Suprapubic skin (tissue), 4 donors: ENCODE measurements at regions not wholly inside any gene's neighbourhood (a gene's known extent, or its start where the extent isn't known, plus 50 kb on each side); places are given as distances from the start of the nearest gene placed in this dataset.

Experiments used
- DNase-seq, 2 donors: peaks; one replicate each; pipeline ENCODE4 v3.0.0-alpha.2; 2019; ENCODE audit warnings: low spot score in 2 of 2
- H3K27ac ChIP-seq: fragments of 200-600 bp; sonication (generic); one replicate; pipeline ENCODE4 v1.5.1; 2019
- H3K27me3 ChIP-seq: fragments of 200-600 bp; sonication (generic); one replicate; pipeline ENCODE4 v1.5.1; 2019
- H3K36me3 ChIP-seq: fragments of 200-600 bp; sonication (generic); one replicate; pipeline ENCODE4 v1.5.1; 2019
- H3K4me1 ChIP-seq: fragments of 200-600 bp; sonication (generic); one replicate; pipeline ENCODE4 v1.5.1; 2019
- H3K4me3 ChIP-seq: fragments of 200-600 bp; sonication (generic); one replicate; pipeline ENCODE4 v1.5.1; 2019; ENCODE audit warnings: mild to moderate bottlenecking
- H3K9me3 ChIP-seq: fragments of 200-600 bp; sonication (generic); one replicate; pipeline ENCODE4 v1.5.1; 2019
- EP300 ChIP-seq: sonication (generic); formaldehyde crosslinking; IDR thresholded peaks from one replicate; pipeline ENCODE4 v1.6.1; 2017; ENCODE audit warnings: antibody characterized with exemption
- POLR2A ChIP-seq, 2 donors: fragments of 450-650 bp; IDR thresholded peaks; one replicate each; pipeline ENCODE4 v1.6.1; 2017; ENCODE audit warnings: antibody characterized with exemption in 2 of 2, mild to moderate bottlenecking in 2 of 2, moderate library complexity in 2 of 2
- POLR2AphosphoS5 ChIP-seq, 3 donors: sonication (generic); formaldehyde crosslinking; IDR thresholded peaks; one replicate each; pipeline ENCODE4 v1.6.1; 2017; ENCODE audit warnings: antibody characterized with exemption in 3 of 3
- WGBS: methylation state at CpG from one replicate; pipeline ENCODE4 v1.1.5; 2018; 5-methylcytosine and 5-hydroxymethylcytosine counted together
- TF ChIP-seq, protein P1 (sequence below), 2 donors: fragments of 200-600 bp in 1 of 2; fragments of 450-650 bp in 1 of 2; sonication (generic) in 1 of 2; IDR thresholded peaks; one replicate each; pipeline ENCODE4 v1.5.1; 2016 to 2019; ENCODE audit warnings: antibody characterized with exemption in 2 of 2, mild to moderate bottlenecking in 1 of 2, moderate library complexity in 1 of 2

GRCh38 chr2:234266952-234267351 is 216.4 kb downstream of the SPP2 start:
- 94% methylated on average over 1 of the region's 1 CpG for WGBS

GRCh38 chr2:234265206-234265605 is 214.7 kb downstream of the SPP2 start:
- Histone ChIP-seq H3K36me3 (no peaks in the 10 kb centered on the region), H3K4me3 (no peak overlapping the region), H3K27ac (no peak overlapping the region), H3K4me1 (peaks cover 4% of the 10 kb centered on the region), H3K27me3 (no peaks in the 10 kb centered on the region), H3K9me3 (no peaks in the 10 kb centered on the region)
- no peak for DNase-seq
- WGBS = 73% methylated on average over 2 of the region's 2 CpGs
- TF ChIP-seq EP300 = no peak

More at GRCh38 chr2:234266952-234267351, 216.4 kb downstream of the SPP2 start:
- Histone ChIP-seq H3K9me3 (no peaks in the 10 kb centered on the region), H3K4me1 (no peaks in the 10 kb centered on the region), H3K36me3 (no peaks in the 10 kb centered on the region), H3K27ac (no peak overlapping the region), H3K4me3 (no peak overlapping the region), H3K27me3 (no peaks in the 10 kb centered on the region)
- TF ChIP-seq, protein P1, sequence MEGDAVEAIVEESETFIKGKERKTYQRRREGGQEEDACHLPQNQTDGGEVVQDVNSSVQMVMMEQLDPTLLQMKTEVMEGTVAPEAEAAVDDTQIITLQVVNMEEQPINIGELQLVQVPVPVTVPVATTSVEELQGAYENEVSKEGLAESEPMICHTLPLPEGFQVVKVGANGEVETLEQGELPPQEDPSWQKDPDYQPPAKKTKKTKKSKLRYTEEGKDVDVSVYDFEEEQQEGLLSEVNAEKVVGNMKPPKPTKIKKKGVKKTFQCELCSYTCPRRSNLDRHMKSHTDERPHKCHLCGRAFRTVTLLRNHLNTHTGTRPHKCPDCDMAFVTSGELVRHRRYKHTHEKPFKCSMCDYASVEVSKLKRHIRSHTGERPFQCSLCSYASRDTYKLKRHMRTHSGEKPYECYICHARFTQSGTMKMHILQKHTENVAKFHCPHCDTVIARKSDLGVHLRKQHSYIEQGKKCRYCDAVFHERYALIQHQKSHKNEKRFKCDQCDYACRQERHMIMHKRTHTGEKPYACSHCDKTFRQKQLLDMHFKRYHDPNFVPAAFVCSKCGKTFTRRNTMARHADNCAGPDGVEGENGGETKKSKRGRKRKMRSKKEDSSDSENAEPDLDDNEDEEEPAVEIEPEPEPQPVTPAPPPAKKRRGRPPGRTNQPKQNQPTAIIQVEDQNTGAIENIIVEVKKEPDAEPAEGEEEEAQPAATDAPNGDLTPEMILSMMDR (IDR thresholded peaks at IDR 0.05) = no peak
- TF ChIP-seq POLR2AphosphoS5 (IDR thresholded peaks at IDR 0.05) = no peak
- no peak for TF ChIP-seq POLR2A (IDR thresholded peaks at IDR 0.05)
- no peak for TF ChIP-seq EP300
- no peak for DNase-seq

GRCh38 chr2:234261736-234262135 is 211.2 kb downstream of the SPP2 start:
- H3K9me3 ChIP-seq = no peaks in the 10 kb centered on the region
- 46% methylated on average over 2 of the region's 2 CpGs for WGBS
- TF ChIP-seq, protein P1 (IDR thresholded peaks at IDR 0.05) = no peak
- TF ChIP-seq POLR2AphosphoS5 (IDR thresholded peaks at IDR 0.05) (no peak), EP300 (no peak), POLR2A (IDR thresholded peaks at IDR 0.05) (no peak)
- H3K4me1 ChIP-seq = peaks cover 16% of the 10 kb centered on the region
- no peak for DNase-seq
- H3K4me3 ChIP-seq = no peak overlapping the region
- H3K36me3 ChIP-seq = no peaks in the 10 kb centered on the region
- no peaks in the 10 kb centered on the region for H3K27me3 ChIP-seq
- H3K27ac ChIP-seq = no peak overlapping the region

GRCh38 chr2:234259440-234259839 is 208.9 kb downstream of the SPP2 start:
- TF ChIP-seq POLR2A (IDR thresholded peaks at IDR 0.05) = no peak
- TF ChIP-seq POLR2AphosphoS5 (IDR thresholded peaks at IDR 0.05) = no peak
- no peak for TF ChIP-seq EP300
- TF ChIP-seq, protein P1 (IDR thresholded peaks at IDR 0.05) = no peak
- Histone ChIP-seq H3K36me3 (no peaks in the 10 kb centered on the region), H3K4me1 (peaks cover 16% of the 10 kb centered on the region), H3K4me3 (no peak overlapping the region), H3K27me3 (no peaks in the 10 kb centered on the region), H3K27ac (no peak overlapping the region), H3K9me3 (no peaks in the 10 kb centered on the region)
- no peak for DNase-seq
- 90% methylated on average over 2 of the region's 2 CpGs for WGBS

- no peak for TF ChIP-seq POLR2A (IDR thresholded peaks at IDR 0.05)
- no peak for TF ChIP-seq EP300
- TF ChIP-seq, protein P1 (IDR thresholded peaks at IDR 0.05) = no peak
- no peak for TF ChIP-seq POLR2AphosphoS5 (IDR thresholded peaks at IDR 0.05)
- Histone ChIP-seq H3K9me3 (no peaks in the 10 kb centered on the region), H3K4me1 (peaks cover 16% of the 10 kb centered on the region), H3K36me3 (no peaks in the 10 kb centered on the region), H3K27ac (no peak overlapping the region), H3K4me3 (no peak overlapping the region), H3K27me3 (no peaks in the 10 kb centered on the region)
- no peak for DNase-seq
- 65% methylated on average over 5 of the region's 5 CpGs for WGBS
Measured at GRCh38 chr2:234258562-234259141, 208.2 kb downstream of the SPP2 start.
